GM03348 (cell line): ENCODE measurements at regions not wholly inside any gene's neighbourhood (a gene's known extent, or its start where the extent isn't known, plus 50 kb on each side); places are given as distances from the start of the nearest gene placed in this dataset.
"Not testable (repeated sequence)": the region's sequence is repeated elsewhere in the genome, so short reads cannot be mapped to it uniquely, and the experiment has no call there.

Source experiments
- DNase-seq: peaks from one replicate; pipeline ENCODE4 v3.0.0; 2012; ENCODE audit warnings: low spot score

- DNase-seq = not testable (repeated sequence)
Measured at GRCh38 chr6:119491112-119491511, 141.6 kb upstream of the MAN1A1 start.

GRCh38 chr6:119490050-119490449 is 140.5 kb upstream of the MAN1A1 start:
- DNase-seq = not testable (repeated sequence)

GRCh38 chr6:119484598-119484997 is 135.0 kb upstream of the MAN1A1 start:
- peak; percentile 72 for DNase-seq

- DNase-seq = no peak
Measured at GRCh38 chr6:119483908-119484307, 134.3 kb upstream of the MAN1A1 start.

- no peak for DNase-seq
Measured at GRCh38 chr6:119482850-119483285, 133.3 kb upstream of the MAN1A1 start.

GRCh38 chr6:119481976-119482375 is 132.4 kb upstream of the MAN1A1 start:
- DNase-seq = peak; percentile 39

GRCh38 chr6:119480961-119481497 is 131.5 kb upstream of the MAN1A1 start:
- no peak for DNase-seq

- peak; percentile 15 for DNase-seq
Measured at GRCh38 chr6:119479860-119480655, 130.5 kb upstream of the MAN1A1 start.

- no peak for DNase-seq
Measured at GRCh38 chr6:119476554-119476953, 127.0 kb upstream of the MAN1A1 start.

- no peak for DNase-seq
Measured at GRCh38 chr6:119476024-119476423, 126.5 kb upstream of the MAN1A1 start.

GRCh38 chr6:119470893-119471542 is 121.5 kb upstream of the MAN1A1 start:
- DNase-seq = no peak

- peak; percentile 16 for DNase-seq
Measured at GRCh38 chr6:119467488-119468081, 118.0 kb upstream of the MAN1A1 start.

GRCh38 chr6:119466226-119466625 is 116.7 kb upstream of the MAN1A1 start:
- DNase-seq = no peak

GRCh38 chr6:119463081-119463626 is 113.6 kb upstream of the MAN1A1 start:
- DNase-seq = no peak

GRCh38 chr6:119461187-119461586 is 111.6 kb upstream of the MAN1A1 start:
- no peak for DNase-seq

GRCh38 chr6:119459207-119459974 is 109.8 kb upstream of the MAN1A1 start:
- DNase-seq = no peak

- peak; percentile 19 for DNase-seq
Measured at GRCh38 chr6:119454714-119455113, 105.2 kb upstream of the MAN1A1 start.

- no peak for DNase-seq
Measured at GRCh38 chr6:119453242-119454200, 104.0 kb upstream of the MAN1A1 start.

GRCh38 chr6:119449331-119450156 is 100.0 kb upstream of the MAN1A1 start:
- DNase-seq = no peak

GRCh38 chr6:119447921-119448320 is 98.4 kb upstream of the MAN1A1 start:
- no peak for DNase-seq
